SK-N-SH (cell line): ENCODE measurements at regions not wholly inside any gene's neighbourhood (a gene's known extent, or its start where the extent isn't known, plus 50 kb on each side); places are given as distances from the start of the nearest gene placed in this dataset.
"Not testable (repeated sequence)": the region's sequence is repeated elsewhere in the genome, so short reads cannot be mapped to it uniquely, and the experiment has no call there.

Source experiments
- CTCF ChIA-PET: fragments of 300-600, 350-600 bp; formaldehyde crosslinking; extraction: SDS; loops from one replicate; lab custom pipeline; 2021; lab: Yijun Ruan, JAX
- POLR2A ChIA-PET: fragments of 350-600 bp; sonication (Branson Sonifier 250); formaldehyde crosslinking; extraction: SDS; loops from one replicate; lab custom pipeline; 2020; ENCODE audit warnings: antibody characterized with exemption, inconsistent platforms; lab: Yijun Ruan, JAX
- DNase-seq: peaks from one replicate; pipeline ENCODE4 v3.0.0; 2012
- H2AFZ ChIP-seq: fragments of 200-600 bp; sonication (generic); 2 replicates; pipeline ENCODE4 v1.8.1; 2016; ENCODE audit warnings: antibody characterized with exemption, mild to moderate bottlenecking, low read depth
- H3F3A ChIP-seq: fragments of 200-600 bp; sonication (generic); replicated peaks from 2 replicates; pipeline ENCODE3; 2016; ENCODE audit warnings: antibody characterized with exemption, mild to moderate bottlenecking; ENCODE audit not compliant: insufficient read depth
- H3K27ac ChIP-seq, 2 experiments: fragments of 200-500 bp in 1 of 2; fragments of 200-600 bp in 1 of 2; sonication (Bioruptor generic) in 1 of 2; sonication (generic), shearing (Covaris generic) in 1 of 2; 2 replicates each; pipeline versions ENCODE4 v1.5.1 to v1.6.1; 2014 to 2016; ENCODE audit warnings: low read depth in 2 of 2, inconsistent platforms in 1 of 2, low read length in 1 of 2, mild to moderate bottlenecking in 1 of 2, mixed read lengths in 1 of 2
- H3K27me3 ChIP-seq: fragments of 200-600 bp; sonication (generic), shearing (Covaris generic); 2 replicates; pipeline ENCODE4 v1.6.1; 2016; ENCODE audit warnings: mixed run types; ENCODE audit not compliant: insufficient read depth
- H3K36me3 ChIP-seq, 2 experiments: fragments of 200-500 bp in 1 of 2; fragments of 200-600 bp in 1 of 2; sonication (Bioruptor generic) in 1 of 2; sonication (generic) in 1 of 2; replicated peaks in 1 of 2; 2 replicates each; pipeline versions ENCODE3 to v1.5.1; 2014 to 2016; ENCODE audit warnings: low read length in 1 of 2, mild to moderate bottlenecking in 1 of 2; ENCODE audit not compliant: insufficient read depth in 2 of 2, control insufficient read depth in 1 of 2
- H3K4me1 ChIP-seq, 2 experiments: fragments of 200-500 bp in 1 of 2; fragments of 200-600 bp in 1 of 2; sonication (Bioruptor generic) in 1 of 2; sonication (generic), shearing (Covaris generic) in 1 of 2; 2 replicates each; pipeline versions ENCODE4 v1.5.1 to v1.6.1; 2014 to 2016; ENCODE audit warnings: low read depth in 1 of 2, low read length in 1 of 2, mixed run types in 1 of 2; ENCODE audit not compliant: insufficient read depth in 2 of 2, control insufficient read depth in 1 of 2
- H3K4me2 ChIP-seq: fragments of 200-600 bp; sonication (generic), shearing (Covaris generic); 2 replicates; pipeline ENCODE4 v1.6.1; 2017; ENCODE audit warnings: mixed run types
- H3K4me3 ChIP-seq, 2 experiments: fragments of 200-500 bp in 1 of 2; fragments of 200-600 bp in 1 of 2; sonication (Bioruptor generic) in 1 of 2; sonication (generic), shearing (Covaris generic) in 1 of 2; 2 replicates each; pipeline versions ENCODE4 v1.5.1 to v1.8.1; 2014 to 2016; ENCODE audit warnings: low read depth in 2 of 2, inconsistent platforms in 1 of 2, low read length in 1 of 2, mild to moderate bottlenecking in 1 of 2, mixed read lengths in 1 of 2, moderate library complexity in 1 of 2
- H3K79me2 ChIP-seq: fragments of 200-600 bp; sonication (generic); 2 replicates; pipeline ENCODE4 v1.8.1; 2017; ENCODE audit warnings: mild to moderate bottlenecking; ENCODE audit not compliant: insufficient read depth
- H3K9ac ChIP-seq: fragments of 200-600 bp; sonication (generic); 2 replicates; pipeline ENCODE4 v1.6.1; 2017; ENCODE audit warnings: mixed run types
- H3K9me2 ChIP-seq: fragments of 200-600 bp; sonication (generic); 2 replicates; pipeline ENCODE4 v1.6.1; 2017; ENCODE audit warnings: mixed run types
- H3K9me3 ChIP-seq: fragments of 200-600 bp; sonication (generic); 2 replicates; pipeline ENCODE4 v1.6.1; 2017; ENCODE audit warnings: mixed run types, mild to moderate bottlenecking, moderate library complexity
- H4K20me1 ChIP-seq: fragments of 200-600 bp; sonication (generic); 2 replicates; pipeline ENCODE4 v1.6.1; 2017; ENCODE audit warnings: mild to moderate bottlenecking, mixed run types; ENCODE audit not compliant: insufficient read depth
- FOXM1 ChIP-seq: IDR thresholded peaks from 2 replicates; pipeline ENCODE4 v1.4.0; 2012; ENCODE audit warnings: low read depth, mild to moderate bottlenecking
- MEF2A ChIP-seq: IDR thresholded peaks from 2 replicates; pipeline ENCODE4 v1.4.0; 2012; ENCODE audit warnings: low read depth, borderline replicate concordance
- NFIC ChIP-seq: IDR thresholded peaks from 2 replicates; pipeline ENCODE4 v1.4.0; 2012; ENCODE audit warnings: borderline replicate concordance
- POLR2AphosphoS5 ChIP-seq: IDR thresholded peaks from 2 replicates; pipeline ENCODE4 v1.6.1; 2012; ENCODE audit warnings: low read depth, low read length
- RXRA ChIP-seq: IDR thresholded peaks from 2 replicates; pipeline ENCODE4 v1.4.0; 2012; ENCODE audit warnings: low read depth, mild to moderate bottlenecking, borderline replicate concordance
- WGBS: methylation state at CpG from one replicate; pipeline ENCODE4 v1.1.6; 2017; ENCODE audit warnings: low lambda C conversion rate; 5-methylcytosine and 5-hydroxymethylcytosine counted together
- TF ChIP-seq, protein P1 (sequence below): fragments of 200-600 bp; sonication (generic); IDR thresholded peaks from 2 replicates; pipeline ENCODE4 v1.6.1; 2017; ENCODE audit warnings: antibody characterized with exemption, mild to moderate bottlenecking, moderate library complexity
- TF ChIP-seq, protein P2 (sequence below): IDR thresholded peaks from 2 replicates; pipeline ENCODE4 v1.4.0; 2012; ENCODE audit warnings: low read depth
- TF ChIP-seq, protein P3 (sequence below): IDR thresholded peaks from 2 replicates; pipeline ENCODE4; 2012

DNA sequence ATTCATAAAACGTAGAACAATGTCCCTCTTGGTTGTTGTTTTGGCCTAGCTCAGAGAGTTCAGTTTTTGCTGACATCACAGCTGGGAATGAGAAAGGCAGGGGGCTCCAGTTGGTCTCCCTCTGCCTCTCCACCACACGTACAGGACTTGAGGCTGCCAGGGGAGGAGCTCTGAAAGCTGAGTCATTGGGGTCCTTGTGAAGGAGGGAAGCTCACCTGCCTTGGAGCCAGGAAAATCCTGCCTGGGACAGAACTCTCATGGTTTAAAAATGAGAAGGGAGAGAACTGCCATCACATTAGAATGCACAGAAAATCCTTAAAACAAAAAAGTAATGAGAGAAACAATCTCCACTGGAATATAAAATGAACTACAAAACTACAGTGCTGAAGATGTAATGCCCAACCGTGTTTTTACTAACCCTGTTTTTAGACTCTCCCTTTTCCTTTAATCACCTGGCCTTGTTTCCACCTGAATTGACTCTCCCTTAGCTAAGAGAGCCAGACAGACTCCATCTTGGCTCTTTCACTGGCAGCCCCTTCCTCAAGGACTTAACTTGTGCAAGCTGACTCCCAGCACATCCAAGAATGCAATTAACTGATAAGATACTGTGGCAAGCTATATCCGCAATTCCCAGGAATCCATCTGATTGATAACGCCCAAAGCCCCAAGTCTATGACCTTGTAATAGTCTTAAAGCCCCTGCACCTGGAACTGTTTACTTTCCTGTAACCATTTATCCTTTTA is 58.6 kb upstream of the TARP start:
- H3K36me3 ChIP-seq, H3K4me2 ChIP-seq, H3K27ac ChIP-seq, H3K9me3 ChIP-seq, POLR2A ChIA-PET, H3K27me3 ChIP-seq, H3K4me1 ChIP-seq, H4K20me1 ChIP-seq, H3K79me2 ChIP-seq, H3K9me2 ChIP-seq, H2AFZ ChIP-seq, H3K4me3 ChIP-seq, H3K9ac ChIP-seq, DNase-seq, H3F3A ChIP-seq: not testable (repeated sequence)
- CTCF ChIA-PET = interaction anchor here (1.0 to 3.5 kb wide), 6 partner anchors 14 to 431 kb away, joined by 4 to 22 read pairs (median 5); partner anchors contain the start of gene SFRP4
- WGBS = 61% methylated on average over 5 of the region's 5 CpGs

DNA sequence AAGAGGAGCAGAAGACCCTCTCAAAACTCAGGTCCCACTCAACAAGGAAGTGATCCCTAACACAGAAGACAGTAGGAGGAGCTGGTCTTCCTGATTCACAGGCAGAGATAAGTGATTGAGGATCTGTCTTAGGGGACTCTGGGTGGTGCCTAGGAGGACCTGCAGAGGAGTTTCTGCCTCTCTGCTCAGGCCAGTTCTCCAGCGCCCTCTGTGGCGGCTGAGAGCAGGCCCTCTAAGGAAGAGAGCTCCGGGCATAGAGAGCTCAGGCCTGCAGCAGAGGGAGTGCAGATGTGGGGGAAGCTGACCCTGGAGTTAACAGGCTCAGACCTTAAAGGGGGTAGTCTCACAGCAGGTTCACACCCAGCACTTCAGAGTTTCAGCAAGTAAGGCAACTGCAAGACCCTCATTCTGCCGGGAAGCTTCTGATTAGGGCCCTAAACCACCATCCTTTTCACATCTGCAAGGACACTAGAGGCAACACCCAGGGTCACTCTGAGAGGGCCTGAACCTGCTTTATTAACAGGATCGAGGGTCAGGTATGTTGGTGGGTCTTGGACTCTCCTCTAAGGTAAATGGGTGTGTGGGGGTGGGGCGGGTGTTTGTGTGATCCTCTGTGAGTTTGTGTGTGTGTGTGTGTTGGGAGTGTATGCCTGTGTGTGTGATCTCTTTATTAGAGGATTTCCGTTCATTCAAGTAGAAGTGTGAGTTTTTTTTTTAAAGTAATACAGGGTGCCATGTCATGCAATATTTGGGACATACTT is 57.6 kb upstream of the TARP start:
- Histone ChIP-seq H2AFZ (no peak overlapping the region), H3K9me2 (no peaks in the 10 kb centered on the region), H3K4me1 (peaks cover 0 to 2% of the 10 kb centered on the region in 2 experiments; a peak in 1 of 4 replicates), H3K4me2 (no peak overlapping the region), H3K9ac (no peak overlapping the region), H4K20me1 (no peaks in the 10 kb centered on the region), H3K27me3 (no peaks in the 10 kb centered on the region), H3F3A (no peaks in the 10 kb centered on the region), H3K79me2 (no peaks in the 10 kb centered on the region), H3K36me3 (no peaks in the 10 kb centered on the region), H3K4me3 (no peak overlapping the region), H3K27ac (no peak overlapping the region), H3K9me3 (no peaks in the 10 kb centered on the region)
- ChIA-PET POLR2A (no interaction called here), CTCF (interaction anchor here (0.8 to 3.5 kb wide), 10 partner anchors 8 to 430 kb away, joined by 3 to 22 read pairs (median 4); partner anchors contain the start of gene SFRP4)
- WGBS = 61% methylated on average over 4 of the region's 7 CpGs
- no peak for DNase-seq
- TF ChIP-seq, protein P1, sequence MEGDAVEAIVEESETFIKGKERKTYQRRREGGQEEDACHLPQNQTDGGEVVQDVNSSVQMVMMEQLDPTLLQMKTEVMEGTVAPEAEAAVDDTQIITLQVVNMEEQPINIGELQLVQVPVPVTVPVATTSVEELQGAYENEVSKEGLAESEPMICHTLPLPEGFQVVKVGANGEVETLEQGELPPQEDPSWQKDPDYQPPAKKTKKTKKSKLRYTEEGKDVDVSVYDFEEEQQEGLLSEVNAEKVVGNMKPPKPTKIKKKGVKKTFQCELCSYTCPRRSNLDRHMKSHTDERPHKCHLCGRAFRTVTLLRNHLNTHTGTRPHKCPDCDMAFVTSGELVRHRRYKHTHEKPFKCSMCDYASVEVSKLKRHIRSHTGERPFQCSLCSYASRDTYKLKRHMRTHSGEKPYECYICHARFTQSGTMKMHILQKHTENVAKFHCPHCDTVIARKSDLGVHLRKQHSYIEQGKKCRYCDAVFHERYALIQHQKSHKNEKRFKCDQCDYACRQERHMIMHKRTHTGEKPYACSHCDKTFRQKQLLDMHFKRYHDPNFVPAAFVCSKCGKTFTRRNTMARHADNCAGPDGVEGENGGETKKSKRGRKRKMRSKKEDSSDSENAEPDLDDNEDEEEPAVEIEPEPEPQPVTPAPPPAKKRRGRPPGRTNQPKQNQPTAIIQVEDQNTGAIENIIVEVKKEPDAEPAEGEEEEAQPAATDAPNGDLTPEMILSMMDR = 0 out of 2 replicates have a peak, but pooled peaks have one; percentile 12
- TF ChIP-seq, protein P2, sequence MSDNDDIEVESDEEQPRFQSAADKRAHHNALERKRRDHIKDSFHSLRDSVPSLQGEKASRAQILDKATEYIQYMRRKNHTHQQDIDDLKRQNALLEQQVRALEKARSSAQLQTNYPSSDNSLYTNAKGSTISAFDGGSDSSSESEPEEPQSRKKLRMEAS = no peak
- TF ChIP-seq POLR2AphosphoS5 = no peak

DNA sequence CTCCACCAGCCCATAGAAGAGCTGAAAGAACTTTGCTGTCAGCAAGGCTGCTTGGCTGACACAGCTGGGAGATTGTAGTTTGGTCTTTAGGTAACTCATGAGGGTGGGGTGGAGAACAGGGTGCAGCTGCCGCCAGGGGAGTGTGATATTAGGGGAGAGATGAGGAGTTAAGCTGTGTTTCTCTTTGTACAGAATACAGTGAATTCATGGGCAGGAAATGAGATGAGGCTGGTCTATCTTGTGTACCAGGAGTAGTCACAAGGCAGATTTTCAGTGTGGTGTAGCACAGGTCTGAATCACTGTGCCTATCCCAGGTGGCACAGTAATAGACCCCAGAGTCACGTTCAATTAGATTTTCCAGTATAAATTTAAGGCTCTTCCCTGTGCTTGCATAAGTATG is 56.6 kb upstream of the TARP start:
- Histone ChIP-seq H3K79me2 (no peaks in the 10 kb centered on the region), H3K36me3 (no peaks in the 10 kb centered on the region), H3F3A (no peaks in the 10 kb centered on the region), H3K27ac (no peak overlapping the region), H3K9me3 (no peaks in the 10 kb centered on the region), H2AFZ (no peak overlapping the region), H4K20me1 (no peaks in the 10 kb centered on the region), H3K4me3 (no peak overlapping the region), H3K27me3 (peaks cover 8% of the 10 kb centered on the region; the same call in 1 of the 2 replicates), H3K4me2 (no peak overlapping the region), H3K9ac (no peak overlapping the region), H3K9me2 (no peaks in the 10 kb centered on the region), H3K4me1 (no peaks in the 10 kb centered on the region)
- POLR2A ChIA-PET = no interaction called here
- DNase-seq = no peak
- 75% methylated on average over 2 of the region's 2 CpGs for WGBS
- CTCF ChIA-PET = interaction anchor here (0.8 to 3.5 kb wide), 6 partner anchors 9 to 114 kb away, joined by 3 to 22 read pairs (median 4); no protein-coding TSS in a partner anchor
- TF ChIP-seq, protein P3, sequence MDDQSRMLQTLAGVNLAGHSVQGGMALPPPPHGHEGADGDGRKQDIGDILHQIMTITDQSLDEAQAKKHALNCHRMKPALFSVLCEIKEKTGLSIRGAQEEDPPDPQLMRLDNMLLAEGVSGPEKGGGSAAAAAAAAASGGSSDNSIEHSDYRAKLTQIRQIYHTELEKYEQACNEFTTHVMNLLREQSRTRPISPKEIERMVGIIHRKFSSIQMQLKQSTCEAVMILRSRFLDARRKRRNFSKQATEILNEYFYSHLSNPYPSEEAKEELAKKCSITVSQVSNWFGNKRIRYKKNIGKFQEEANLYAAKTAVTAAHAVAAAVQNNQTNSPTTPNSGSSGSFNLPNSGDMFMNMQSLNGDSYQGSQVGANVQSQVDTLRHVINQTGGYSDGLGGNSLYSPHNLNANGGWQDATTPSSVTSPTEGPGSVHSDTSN = no peak
- TF ChIP-seq RXRA (no peak), FOXM1 (no peak), NFIC (no peak), POLR2AphosphoS5 (no peak), MEF2A (no peak)
